GM23248 (cell line): ENCODE measurements at regions not wholly inside any gene's neighbourhood (a gene's known extent, or its start where the extent isn't known, plus 50 kb on each side); places are given as distances from the start of the nearest gene placed in this dataset.

Experiments used
- EZH2 ChIP-seq: fragments of 200-600 bp; sonication (generic); IDR thresholded peaks from 2 replicates; pipeline ENCODE4 v1.6.1; 2018; ENCODE audit warnings: antibody characterized with exemption, mild to moderate bottlenecking; ENCODE audit not compliant: insufficient read depth, poor library complexity, severe bottlenecking
- EZH2phosphoT487 ChIP-seq: fragments of 200-600 bp; sonication (generic); IDR thresholded peaks from 2 replicates; pipeline ENCODE4 v1.6.1; 2018; ENCODE audit warnings: antibody characterized with exemption, moderate library complexity, mild to moderate bottlenecking, low read depth; ENCODE audit not compliant: insufficient read depth

DNA sequence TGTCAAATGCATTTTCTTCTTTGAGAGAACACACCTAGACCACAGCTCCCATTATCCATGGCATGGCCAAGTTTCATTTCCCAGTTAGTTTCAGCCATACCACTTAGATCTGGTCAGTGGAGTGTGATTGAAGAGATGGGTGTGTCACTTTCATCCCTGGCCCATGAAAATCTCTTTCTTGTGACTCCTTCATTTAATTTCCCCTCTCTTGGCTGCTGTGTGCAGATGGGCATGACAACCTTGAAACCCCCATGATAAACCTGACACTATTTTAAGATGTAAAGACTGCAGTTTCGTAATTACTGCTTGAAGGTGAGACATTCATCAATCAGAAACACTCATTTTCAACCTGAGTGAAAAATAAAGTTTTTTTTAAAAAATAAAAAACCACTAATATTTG is 284.9 kb downstream of the IL15 start:
- TF ChIP-seq EZH2 (no peak), EZH2phosphoT487 (no peak)
